ENCODE measurements at regions not wholly inside any gene's neighbourhood (a gene's known extent, or its start where the extent isn't known, plus 50 kb on each side); places are given as distances from the start of the nearest gene placed in this dataset.

DNA sequence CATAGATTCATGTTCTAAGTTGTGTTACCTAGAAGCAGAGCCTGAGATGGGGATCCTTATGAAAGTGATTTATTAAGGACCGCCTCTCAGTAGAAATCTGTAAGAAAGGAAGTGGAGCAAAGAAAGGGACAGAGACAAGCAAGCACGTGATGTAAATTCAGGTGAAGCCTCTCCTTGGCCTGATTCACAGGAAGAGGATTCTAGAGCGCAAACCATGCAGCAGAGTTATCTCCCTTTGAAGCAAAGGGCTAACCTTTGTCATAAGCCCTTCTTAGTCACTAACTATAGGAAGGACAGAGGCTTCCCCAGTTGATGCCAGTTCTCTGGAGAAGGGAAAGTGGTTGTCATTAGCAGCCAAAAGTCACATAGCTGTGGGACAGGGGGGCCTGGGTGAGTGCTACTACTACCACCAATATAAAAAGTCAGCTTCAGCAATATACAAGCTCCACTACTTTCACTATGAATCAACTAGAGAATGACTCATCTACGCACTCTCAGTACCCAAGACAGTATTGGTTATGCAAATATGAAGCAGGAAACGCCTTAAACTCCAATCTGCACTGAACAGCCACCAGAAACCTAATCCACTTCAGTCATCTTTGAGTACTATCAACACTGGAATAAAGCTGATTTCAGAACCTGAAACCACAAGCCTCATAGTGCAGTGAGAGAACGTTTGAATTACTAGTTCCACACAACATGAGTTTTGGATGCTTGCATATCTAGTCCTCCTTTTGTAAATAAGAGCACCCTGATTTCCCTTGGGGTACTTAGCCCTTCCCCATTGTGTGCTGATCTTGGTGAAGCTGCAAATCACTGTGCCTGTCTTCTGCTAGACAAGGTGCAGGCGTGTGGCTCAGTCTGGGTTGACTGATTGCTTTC, 162.7 kb downstream of the ZNF608 start:
- peak in 1 of 2 donors; percentile 3 for DNase-seq (ENCODE audit: low read depth in 2 of 2)

DNA sequence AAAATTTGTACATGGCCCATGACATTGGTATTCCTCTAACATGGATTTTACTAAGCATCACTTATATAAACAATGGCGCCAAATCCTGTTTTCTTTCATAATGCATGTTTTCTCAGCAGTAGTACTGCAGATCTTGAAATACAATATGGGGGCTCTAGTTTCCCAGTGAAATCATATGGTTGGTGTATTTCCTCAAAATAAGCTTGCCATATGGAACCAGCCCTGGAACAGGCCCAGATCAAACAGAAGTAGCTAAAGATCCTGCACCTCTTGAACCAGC, 163.9 kb downstream of the ZNF608 start:
- no peak for DNase-seq (ENCODE audit: low read depth in 2 of 2)

DNA sequence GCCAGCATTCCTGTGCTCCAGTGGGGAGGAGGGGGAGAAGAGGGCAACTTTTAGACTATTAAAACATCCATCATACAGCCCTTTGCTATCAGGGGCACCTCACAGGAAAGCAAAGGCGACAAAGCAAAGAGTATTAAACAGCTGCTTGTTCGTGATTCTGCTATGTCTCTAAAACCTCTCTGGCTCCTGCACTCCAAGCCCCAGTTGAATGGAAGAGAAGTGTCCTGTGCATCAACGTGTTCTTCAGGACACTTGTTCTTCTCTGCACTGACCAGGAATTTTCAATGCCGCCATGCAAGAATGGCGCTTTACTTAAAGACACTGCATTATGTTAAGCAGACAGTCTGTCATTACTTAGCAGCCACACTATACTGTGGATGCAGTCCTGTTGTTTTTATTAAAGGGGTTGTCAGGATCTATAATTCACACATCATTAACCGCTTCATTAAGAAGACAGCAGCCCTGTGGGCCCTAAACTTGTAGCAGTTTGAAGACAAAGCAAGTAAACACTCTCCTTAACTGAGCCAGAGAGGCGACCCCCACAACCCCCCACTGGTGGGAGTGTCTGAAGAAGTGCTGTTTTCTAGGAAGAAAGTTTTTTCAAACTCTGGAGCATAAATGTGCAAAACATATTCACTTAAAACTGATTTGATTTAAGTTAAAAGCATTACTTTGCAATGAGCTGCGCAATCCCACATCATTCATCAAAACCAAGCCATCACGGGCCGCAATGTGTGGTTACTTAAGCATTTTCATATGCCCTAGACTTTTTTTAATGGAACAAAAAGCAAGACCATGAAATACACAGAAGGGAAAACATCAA, 164.5 kb downstream of the ZNF608 start:
- DNase-seq (ENCODE audit: low read depth in 2 of 2) = no peak

DNA sequence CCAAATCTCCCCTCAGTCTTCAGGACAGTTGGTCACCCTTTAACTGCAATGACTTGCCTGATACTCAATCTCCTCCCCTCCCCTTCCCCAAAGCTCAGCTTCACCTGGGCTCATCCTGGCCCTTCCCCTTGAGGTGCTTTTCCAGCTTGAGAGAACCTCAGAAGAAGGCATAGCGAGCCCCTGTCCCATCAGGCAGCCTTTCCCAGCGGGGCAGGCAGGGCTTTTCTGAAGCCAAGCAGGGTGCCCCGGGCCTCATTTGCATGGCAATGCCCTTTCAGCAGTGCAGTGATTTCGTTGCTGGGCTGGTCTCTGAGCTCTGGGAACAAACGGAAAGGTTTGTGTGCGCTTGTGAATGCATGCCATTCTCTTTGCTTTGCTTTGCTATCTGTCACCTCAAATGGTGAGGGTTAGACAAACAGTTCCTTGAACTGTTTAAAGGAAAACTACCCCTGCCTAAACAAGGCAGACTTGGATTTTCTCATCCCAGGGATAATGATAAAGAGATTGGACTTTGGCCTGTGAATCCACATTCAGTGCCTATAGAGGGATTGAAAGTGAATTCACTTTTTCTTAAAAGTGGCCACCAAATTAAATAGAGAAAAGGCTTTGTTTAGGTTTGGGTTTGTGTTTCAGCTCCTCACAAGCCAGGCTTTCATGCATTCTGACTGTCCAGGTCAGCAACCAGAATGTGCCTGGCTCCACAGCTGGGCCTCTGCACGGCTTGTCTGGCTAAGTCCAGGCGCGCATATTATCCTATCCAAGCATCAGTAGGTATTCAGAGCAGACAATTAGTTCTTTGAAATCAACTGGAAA, 165.3 kb downstream of the ZNF608 start:
- no peak for DNase-seq (ENCODE audit: low read depth in 2 of 2)

DNA sequence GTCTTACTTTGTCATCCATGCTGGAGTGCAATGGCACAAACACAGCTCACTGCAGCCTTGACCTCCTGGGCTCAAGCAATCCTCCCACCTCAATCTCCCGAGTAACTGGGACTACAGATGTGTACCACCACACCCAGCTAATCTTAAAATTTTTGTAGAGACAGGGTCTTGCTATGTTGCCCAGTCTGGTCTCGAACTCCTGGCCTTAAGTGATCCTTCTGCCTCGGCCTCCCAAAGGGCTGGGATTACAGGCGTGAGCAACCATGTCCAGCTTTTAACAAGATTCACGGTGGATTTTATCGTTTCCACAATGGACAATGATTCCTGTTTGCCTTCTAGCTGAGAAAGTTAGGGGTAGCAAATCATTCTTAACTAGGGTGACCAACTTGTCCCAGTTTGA, 165.9 kb downstream of the ZNF608 start:
- no peak for DNase-seq (ENCODE audit: low read depth in 2 of 2)

DNA sequence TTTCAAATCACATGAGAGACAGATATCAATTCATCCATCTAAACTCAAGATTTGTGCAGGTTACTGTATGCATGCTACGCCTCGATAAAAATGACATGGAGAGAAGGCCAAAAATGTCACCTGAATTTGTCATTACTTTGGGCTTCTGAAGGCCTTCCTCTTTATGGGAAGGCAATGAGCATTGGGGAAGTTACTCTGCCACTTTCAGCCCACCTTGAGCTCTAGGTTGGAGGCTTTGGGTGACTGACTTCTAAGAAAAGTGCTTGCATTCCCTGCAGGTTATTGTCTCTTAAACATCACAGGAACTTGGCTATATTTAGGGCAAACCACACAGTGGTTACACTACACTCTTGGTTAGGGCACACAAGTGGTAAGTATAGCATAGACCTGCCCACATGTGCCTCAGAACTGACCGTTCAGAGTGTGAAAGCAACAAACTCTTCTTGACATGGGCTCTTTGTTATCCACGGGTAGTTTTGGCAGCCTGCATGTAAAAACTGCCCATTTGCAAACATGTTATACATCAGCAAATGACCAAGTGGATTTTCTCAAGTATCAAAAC, 169.5 kb downstream of the ZNF608 start:
- no peak for DNase-seq (ENCODE audit: low read depth in 2 of 2)

DNA sequence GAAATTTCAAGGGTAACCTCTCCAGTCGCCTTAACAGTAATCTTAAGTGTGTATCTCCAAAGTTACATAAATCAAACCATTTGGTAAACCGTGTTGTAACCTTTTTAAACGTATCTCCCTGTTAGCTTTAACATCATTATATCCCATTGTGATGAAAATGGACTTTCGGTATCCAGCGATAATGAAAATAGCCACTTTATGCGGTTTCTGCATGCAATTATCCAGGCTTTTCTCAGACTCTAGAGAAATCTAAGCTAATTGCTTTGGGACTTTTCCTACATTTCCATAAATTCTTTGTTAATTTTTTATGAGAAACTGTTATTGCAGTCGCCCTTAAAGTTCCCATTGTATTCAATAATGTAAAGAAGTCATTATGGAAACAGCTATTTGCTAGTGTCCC, 170.7 kb downstream of the ZNF608 start:
- DNase-seq (ENCODE audit: low read depth in 2 of 2) = no peak

DNA sequence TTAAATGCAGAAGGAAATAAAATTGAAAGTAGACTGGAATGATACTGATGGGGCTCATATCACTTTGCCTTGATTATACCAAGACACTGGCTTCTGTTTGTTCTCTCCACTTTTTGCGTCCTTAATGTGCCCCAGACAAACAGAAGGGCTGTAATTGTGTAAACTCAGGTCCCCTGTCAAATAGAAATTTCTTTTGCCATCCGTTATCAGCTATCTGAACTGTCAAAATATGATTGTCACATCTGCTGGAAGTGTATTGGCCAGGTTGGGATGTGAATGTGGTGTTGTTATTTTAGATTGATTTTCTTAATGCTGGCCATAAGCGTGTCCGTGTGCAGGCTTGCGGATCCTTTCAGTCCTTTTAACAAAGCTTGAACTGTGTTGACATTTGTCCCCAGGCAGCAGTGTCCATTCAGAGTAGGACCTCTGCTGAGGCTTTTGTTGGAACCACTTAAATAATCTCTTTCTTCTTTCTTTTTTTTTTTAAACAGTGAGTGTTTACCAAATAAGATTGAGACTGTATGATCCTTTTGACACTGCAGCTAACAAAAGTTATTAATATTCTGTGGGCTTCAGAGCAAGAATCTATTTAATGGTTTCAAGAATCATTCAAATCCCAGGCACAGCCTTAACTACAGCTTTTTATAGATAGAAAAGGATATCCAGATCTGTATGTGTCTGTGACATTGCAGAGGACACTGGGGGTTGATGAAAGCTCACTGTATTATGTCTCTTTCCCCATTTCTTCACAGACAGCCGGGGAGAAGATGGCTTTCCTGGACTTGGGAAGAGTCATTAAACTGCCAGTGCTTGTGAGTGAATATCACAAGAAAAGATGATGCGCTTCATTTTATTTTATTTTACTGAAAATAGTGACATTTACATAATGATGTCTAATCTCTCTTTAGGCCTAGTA, 171.7 kb downstream of the ZNF608 start:
- DNase-seq (ENCODE audit: low read depth in 2 of 2) = no peak

DNA sequence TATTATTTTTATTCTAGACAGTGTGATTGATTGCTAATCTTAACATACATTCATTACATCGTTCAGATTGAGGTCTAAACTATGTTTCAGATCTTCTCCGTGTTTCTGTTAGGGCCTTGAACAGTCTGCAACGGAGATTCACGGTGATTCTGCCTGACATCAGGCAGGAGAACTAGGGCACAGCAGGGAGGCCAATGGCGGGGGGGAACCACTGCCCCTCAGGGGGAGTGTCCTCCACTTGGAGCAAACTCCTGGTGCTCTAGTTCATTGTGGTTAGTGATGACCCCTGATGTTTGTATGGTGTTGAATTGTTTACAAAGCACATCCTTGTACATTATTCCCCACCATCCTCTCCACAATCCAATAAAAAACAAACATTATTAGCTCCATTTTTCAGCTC, 173.5 kb downstream of the ZNF608 start:
- no peak for DNase-seq (ENCODE audit: low read depth in 2 of 2)

DNA sequence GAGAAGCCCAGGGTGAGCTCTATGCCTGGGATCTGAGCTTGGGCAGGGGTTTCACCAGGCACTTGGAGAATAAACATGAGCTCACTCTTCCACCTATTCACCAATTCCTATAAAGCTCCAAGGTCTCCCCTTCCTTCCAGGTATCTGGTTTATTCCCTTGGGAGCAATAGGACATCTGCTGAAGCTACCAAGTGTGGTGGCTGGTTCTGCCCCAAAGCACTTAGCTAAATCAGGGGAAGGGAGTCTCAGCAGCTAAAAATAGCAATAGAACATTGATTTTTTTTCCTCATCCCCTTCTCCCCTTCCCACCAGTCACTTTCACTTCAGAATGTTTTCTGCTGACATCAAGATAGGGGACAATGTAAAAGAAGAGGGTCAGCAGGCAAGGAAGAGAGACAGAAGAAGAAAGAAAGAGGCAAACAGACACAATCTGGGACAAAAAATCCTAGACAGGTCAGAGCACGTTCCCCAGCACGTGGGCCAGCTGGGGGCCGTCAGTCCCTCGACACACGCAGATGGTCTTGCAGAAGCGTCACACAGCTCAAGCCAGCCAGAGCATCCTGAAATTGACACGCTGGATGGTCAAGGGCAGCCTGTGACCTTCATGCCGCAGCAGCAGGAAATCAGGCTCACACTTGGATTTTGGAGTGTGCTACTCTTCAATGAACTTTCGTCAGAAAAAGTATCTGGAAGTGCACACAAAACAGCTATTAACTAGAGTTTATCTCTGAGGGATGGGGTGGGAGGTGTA, 176.0 kb downstream of the ZNF608 start:
- DNase-seq (ENCODE audit: low read depth in 2 of 2) = no peak

DNA sequence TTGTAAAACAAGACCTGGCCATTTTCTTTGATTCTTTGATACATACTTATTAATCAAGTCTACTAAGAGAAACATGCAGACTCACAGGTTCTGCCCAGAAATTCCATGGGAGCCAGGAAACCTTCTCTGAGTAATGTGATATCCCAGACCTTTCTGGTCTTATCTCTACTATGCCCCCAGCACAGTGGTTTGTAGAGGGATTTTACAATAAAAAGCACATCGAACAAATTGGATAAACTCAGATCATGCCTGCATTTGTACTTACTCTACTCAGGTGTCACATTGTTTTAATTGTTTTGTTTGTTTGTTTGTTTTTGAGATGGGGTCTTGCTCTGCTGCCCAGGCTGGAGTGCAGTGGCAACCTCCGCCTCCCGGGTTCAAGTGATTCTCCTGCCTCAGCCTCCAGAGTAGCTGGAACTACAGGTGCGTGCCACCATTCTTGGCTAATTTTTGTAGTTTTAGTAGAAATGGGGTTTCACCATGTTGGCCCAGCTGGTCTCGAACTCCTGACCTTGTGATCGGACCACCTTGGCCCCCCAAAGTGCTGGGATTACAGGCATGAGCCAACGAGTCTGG, 179.5 kb downstream of the ZNF608 start:
- DNase-seq (ENCODE audit: low read depth in 2 of 2) = no peak

DNA sequence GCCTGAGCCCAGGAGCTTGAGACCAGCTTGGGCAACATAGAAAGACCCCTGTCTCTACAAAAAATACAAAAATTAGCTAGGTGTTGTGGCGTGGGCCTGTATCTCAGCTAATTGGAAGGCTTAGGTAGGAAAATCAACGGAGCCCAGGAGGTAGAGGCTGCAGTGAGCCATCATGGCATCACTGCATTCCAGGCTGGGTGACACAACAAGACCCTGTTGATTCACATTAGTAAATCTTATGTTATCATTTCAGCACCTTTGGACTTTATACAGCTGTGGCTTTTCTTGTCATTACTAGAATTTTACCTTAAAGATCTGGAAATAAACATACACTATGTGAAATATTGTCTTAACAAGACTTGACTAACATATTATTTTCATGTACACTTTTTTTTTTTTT, 185.0 kb downstream of the ZNF608 start:
- DNase-seq (ENCODE audit: low read depth in 2 of 2) = no peak

DNA sequence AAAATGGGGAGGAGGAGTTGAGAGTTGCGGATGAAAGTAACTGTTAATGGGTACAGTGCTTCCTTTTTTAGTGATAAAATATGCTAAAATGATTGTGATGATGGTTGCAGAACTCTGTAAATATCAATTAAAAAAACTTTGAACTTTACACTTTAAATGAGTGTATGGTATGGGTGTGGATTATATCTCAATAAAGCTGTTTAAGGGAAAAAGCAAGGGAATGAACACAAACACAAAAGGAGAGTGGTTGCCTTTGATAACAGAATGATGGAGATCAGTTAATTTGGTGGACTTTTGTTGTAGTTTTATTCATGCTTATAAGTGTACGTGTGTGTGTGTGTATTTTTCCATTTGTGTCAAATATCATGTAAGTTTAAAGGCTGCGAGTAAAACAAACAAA, 186.1 kb downstream of the ZNF608 start:
- DNase-seq (ENCODE audit: low read depth in 2 of 2) = no peak

DNA sequence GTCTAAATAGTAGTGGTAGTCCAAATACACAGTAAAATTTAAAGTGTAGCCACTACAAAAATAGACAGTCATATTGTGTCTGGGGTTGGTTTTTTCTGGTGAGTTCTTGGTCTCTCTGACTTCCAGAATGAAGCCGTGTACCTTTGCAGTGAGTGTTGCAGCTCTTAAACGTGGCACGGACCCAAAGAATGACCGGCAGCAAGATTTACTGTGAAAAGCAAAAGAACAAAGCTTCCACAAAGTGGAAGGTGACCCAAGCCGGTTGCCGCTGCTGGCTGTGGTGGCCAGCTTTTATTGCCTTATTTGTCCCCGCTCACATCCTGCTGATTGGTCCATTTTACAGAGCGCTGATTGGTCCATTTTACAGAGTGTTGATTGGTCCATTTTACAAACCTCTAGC, 188.7 kb downstream of the ZNF608 start:
- DNase-seq (ENCODE audit: low read depth in 2 of 2) = no peak

DNA sequence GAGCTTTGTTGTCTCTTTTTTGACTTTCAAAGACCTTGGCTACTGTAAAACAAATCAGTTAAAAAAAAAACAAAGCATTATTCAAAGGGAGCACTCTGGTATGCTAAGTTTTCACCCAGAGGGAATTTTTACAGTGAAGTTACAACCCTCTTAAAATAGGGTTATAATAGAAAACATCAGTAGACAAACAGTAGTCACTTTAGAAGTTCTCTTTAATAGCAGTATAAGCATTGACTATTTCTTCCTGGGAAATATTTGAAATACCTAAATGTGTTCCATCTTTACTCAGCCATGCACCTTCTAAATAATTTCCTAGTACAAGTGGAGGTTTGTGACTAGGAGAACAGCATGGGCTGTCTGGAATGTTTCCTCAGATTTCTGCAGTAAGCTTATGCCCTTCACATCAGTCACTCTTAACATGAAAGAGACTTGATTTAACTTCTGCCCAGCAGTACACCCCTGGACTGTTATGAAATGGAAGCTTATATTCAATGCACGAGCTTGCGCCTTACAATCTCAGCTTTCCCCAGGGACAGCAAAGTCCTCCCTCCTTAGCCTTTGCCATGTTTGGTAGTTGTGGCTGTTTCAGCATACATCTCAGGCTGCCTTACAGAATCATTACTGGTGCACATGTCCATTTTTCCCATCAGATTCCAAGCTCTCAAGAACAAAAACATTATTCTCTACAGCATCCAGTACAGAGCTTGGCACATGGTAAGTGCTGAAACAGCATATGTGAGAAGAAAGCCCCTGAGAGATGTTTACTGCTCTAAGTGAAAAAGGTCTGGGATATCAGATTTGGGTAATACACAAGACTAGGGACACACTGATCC, 191.5 kb downstream of the ZNF608 start:
- no peak for DNase-seq (ENCODE audit: low read depth in 2 of 2)

DNA sequence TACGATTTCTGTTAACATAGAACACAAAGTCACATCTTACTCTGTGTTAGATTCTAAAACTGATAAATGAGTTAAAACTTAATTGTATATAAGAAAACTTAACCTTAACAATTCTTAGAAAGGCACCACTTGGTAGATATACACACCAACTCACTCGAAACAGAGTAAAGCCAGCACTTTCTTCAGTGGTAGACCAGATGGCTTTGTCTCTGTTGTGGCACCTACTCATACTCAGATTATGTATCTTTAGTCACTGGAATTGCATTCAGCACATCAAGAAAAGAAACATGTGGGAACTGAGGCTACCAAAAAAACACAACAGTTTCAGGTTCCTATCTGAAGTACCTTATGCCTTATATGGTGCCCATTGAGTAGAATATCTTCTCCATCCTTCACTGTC, 192.5 kb downstream of the ZNF608 start:
- DNase-seq (ENCODE audit: low read depth in 2 of 2) = no peak

DNA sequence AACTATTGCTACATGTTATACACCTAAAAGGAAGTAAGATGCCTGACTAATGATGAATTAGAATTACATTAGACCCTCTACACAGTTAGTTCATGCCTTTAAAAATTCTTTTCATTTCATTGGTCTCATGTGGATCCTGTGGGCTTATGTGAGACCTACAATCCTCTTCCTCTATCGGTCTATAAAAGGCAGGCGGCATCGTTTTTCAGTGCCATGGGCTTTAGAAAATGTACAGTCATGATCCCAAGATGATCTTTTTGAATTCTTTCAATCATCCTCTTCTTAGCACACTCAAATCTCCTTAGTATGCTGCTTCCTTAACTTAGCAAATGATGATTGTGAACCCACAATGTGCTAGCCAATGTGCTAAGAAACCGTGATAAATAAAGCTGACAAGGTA, 193.9 kb downstream of the ZNF608 start:
- no peak for DNase-seq (ENCODE audit: low read depth in 2 of 2)

DNA sequence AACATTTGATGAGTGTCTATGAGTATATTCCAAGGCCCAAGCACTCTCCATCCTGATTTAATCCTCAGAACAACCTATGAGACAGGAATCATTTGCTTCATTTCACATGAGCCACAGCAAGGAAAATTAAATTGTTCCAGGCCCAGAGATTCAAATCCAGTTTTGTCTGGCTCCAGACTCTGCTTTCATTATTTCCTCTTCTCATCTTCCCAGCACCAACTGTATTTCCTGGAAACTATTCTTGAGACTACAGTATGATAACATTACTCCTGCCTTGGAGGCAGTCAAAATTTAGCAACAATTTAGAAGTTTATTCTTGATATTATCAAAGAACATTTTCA, 194.5 kb downstream of the ZNF608 start:
- no peak for DNase-seq (ENCODE audit: low read depth in 2 of 2)

DNA sequence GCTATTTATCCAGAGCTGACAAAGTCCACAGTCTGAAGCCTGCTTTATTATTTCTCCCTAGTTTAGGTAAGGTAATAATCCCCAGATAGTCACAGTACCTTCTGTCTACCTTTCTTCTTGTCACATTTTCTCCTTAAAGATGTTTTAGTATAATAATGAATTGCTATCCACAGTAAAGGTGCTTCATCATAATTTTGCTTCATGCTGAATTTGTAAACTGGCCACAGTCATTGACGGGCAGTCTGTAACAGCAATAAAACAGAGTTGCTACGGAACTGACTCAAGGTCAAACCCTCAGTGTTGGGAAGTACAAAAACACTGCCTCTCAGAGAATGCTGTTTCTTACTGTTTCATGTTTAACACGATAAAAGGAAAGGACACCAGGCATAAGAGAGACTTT, 195.7 kb downstream of the ZNF608 start:
- no peak for DNase-seq (ENCODE audit: low read depth in 2 of 2)

Measured in stimulated activated CD8-positive, alpha-beta memory T cell treated with anti-CD3 and anti-CD28 coated beads, Interleukin-15, amount 100 ng/mL, for 48 hours (primary cell).